GM21526 (cell line): ENCODE measurements at regions not wholly inside any gene's neighbourhood (a gene's known extent, or its start where the extent isn't known, plus 50 kb on each side); places are given as distances from the start of the nearest gene placed in this dataset.
"Not testable (repeated sequence)": the region's sequence is repeated elsewhere in the genome, so short reads cannot be mapped to it uniquely, and the experiment has no call there.

Experiments
- ATAC-seq: cut with Tn5 transposase; IDR thresholded peaks from one replicate; pipeline ENCODE4 v1.9.1; 2021; ENCODE audit warnings: moderate library complexity; ENCODE audit not compliant: unreplicated experiment, low FRiP score

GRCh38 chr7:132030883-132031282 lies 474.5 kb upstream of the PODXL start:
- ATAC-seq = no peak

GRCh38 chr7:132030086-132030568 lies 473.7 kb upstream of the PODXL start:
- ATAC-seq = no peak

- no peak for ATAC-seq
Measured at GRCh38 chr7:132029369-132030085, 473.1 kb upstream of the PODXL start.

- ATAC-seq = no peak
Measured at GRCh38 chr7:132028144-132028920, 471.9 kb upstream of the PODXL start.

GRCh38 chr7:132024290-132024689 lies 467.9 kb upstream of the PODXL start:
- ATAC-seq = no peak

GRCh38 chr7:132023466-132023865 lies 467.0 kb upstream of the PODXL start:
- ATAC-seq = no peak

GRCh38 chr7:132022188-132022587 lies 465.8 kb upstream of the PODXL start:
- no peak for ATAC-seq

GRCh38 chr7:132019703-132020102 lies 463.3 kb upstream of the PODXL start:
- ATAC-seq = no peak

GRCh38 chr7:132009778-132010177 lies 453.4 kb upstream of the PODXL start:
- no peak for ATAC-seq

GRCh38 chr7:132004529-132004928 lies 448.1 kb upstream of the PODXL start:
- ATAC-seq = no peak

- ATAC-seq = no peak
Measured at GRCh38 chr7:132002343-132002968, 446.0 kb upstream of the PODXL start.

GRCh38 chr7:132001146-132001545 lies 444.7 kb upstream of the PODXL start:
- no peak for ATAC-seq

- ATAC-seq = no peak
Measured at GRCh38 chr7:131999193-131999592, 442.8 kb upstream of the PODXL start.

- no peak for ATAC-seq
Measured at GRCh38 chr7:131995324-131995723, 438.9 kb upstream of the PODXL start.

- ATAC-seq = not testable (repeated sequence)
Measured at GRCh38 chr7:131981069-131981468, 424.6 kb upstream of the PODXL start.

GRCh38 chr7:131978118-131978517 lies 421.7 kb upstream of the PODXL start:
- ATAC-seq = not testable (repeated sequence)

- no peak for ATAC-seq
Measured at GRCh38 chr7:131976411-131976810, 420.0 kb upstream of the PODXL start.

- ATAC-seq = no peak
Measured at GRCh38 chr7:131974671-131975070, 418.2 kb upstream of the PODXL start.

- no peak for ATAC-seq
Measured at GRCh38 chr7:131972251-131972650, 415.8 kb upstream of the PODXL start.

GRCh38 chr7:131970602-131971001 lies 414.2 kb upstream of the PODXL start:
- ATAC-seq = no peak

GRCh38 chr7:131969560-131969959 lies 413.1 kb upstream of the PODXL start:
- ATAC-seq = no peak
